Vagina (tissue), 2 donors: ENCODE measurements at regions not wholly inside any gene's neighbourhood (a gene's known extent, or its start where the extent isn't known, plus 50 kb on each side); places are given as distances from the start of the nearest gene placed in this dataset.

Experiments
- DNase-seq, 2 donors: peaks; one replicate each; pipeline ENCODE4 v3.0.0-alpha.2; 2017; ENCODE audit errors: extremely low spot score in 2 of 2
- H3K27ac ChIP-seq: fragments of 200-600 bp; sonication (generic); one replicate; pipeline ENCODE4 v1.5.1; 2019
- H3K27me3 ChIP-seq: fragments of 200-600 bp; sonication (generic); one replicate; pipeline ENCODE4 v1.5.1; 2019
- H3K36me3 ChIP-seq, 2 donors: fragments of 200-600 bp; sonication (generic); one replicate each; pipeline ENCODE4 v1.5.1; 2017 to 2019
- H3K4me1 ChIP-seq: fragments of 200-600 bp; sonication (generic); one replicate; pipeline ENCODE4 v1.5.1; 2019
- H3K4me3 ChIP-seq, 2 donors: fragments of 200-600 bp; sonication (generic); 1 replicate in 1 of 2; 2 replicates in 1 of 2; pipeline ENCODE4 v1.5.1; 2016 to 2019
- H3K9me3 ChIP-seq: fragments of 200-600 bp; sonication (generic); one replicate; pipeline ENCODE4 v1.5.1; 2019
- POLR2A ChIP-seq, 2 donors: fragments of 450-650 bp; IDR thresholded peaks; one replicate each; pipeline ENCODE4 v1.6.1; 2017; ENCODE audit warnings: antibody characterized with exemption in 2 of 2, mild to moderate bottlenecking in 2 of 2, moderate library complexity in 2 of 2
- POLR2AphosphoS5 ChIP-seq, 2 donors: sonication (generic); formaldehyde crosslinking; IDR thresholded peaks; one replicate each; pipeline ENCODE4 v1.9.0; 2017; ENCODE audit warnings: antibody characterized with exemption in 2 of 2, mild to moderate bottlenecking in 2 of 2, low read depth in 1 of 2; ENCODE audit not compliant: insufficient read depth in 1 of 2
- intact Hi-C: fragments of 100-400 bp; cut with DNase I; formaldehyde crosslinking; loops from one replicate; pipeline ENCODE4 v1.15.1; 2023
- TF ChIP-seq, protein P1 (sequence below), 3 experiments: fragments of 450-650 bp in 2 of 3; fragments of 200-600 bp in 1 of 3; sonication (generic) in 1 of 3; IDR thresholded peaks; one replicate each; pipeline ENCODE4 v1.5.1; 2017 to 2019; ENCODE audit warnings: antibody characterized with exemption in 3 of 3, mild to moderate bottlenecking in 2 of 3, moderate library complexity in 2 of 3

DNA sequence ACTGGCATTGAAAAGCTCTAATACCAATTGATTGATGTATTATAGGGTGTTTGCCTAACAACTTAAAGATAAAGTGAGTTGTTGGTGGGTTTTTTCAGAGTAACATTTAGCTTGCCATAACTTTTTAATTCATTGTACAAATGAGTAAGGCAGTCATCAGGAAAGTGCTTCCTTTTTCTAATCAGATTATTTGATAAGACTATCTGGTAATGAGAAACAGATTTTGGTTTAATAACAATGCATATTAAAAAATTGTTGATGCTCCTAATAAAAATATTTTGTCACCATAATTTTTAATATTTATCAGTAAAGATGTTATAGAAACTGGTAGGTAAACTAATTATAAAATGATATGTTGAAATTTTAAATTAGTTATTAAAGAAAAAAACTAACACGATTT lies 51.3 kb downstream of the BLTP1 start:
- H3K9me3 ChIP-seq = no peaks in the 10 kb centered on the region
- peaks cover 0 to 39% of the 10 kb centered on the region in 2 donors for H3K36me3 ChIP-seq
- TF ChIP-seq POLR2A (IDR thresholded peaks at IDR 0.05) (no peak), POLR2AphosphoS5 (IDR thresholded peaks at IDR 0.05; ENCODE audit: insufficient read depth in 1 of 2, low read depth in 1 of 2) (no peak)
- TF ChIP-seq, protein P1, sequence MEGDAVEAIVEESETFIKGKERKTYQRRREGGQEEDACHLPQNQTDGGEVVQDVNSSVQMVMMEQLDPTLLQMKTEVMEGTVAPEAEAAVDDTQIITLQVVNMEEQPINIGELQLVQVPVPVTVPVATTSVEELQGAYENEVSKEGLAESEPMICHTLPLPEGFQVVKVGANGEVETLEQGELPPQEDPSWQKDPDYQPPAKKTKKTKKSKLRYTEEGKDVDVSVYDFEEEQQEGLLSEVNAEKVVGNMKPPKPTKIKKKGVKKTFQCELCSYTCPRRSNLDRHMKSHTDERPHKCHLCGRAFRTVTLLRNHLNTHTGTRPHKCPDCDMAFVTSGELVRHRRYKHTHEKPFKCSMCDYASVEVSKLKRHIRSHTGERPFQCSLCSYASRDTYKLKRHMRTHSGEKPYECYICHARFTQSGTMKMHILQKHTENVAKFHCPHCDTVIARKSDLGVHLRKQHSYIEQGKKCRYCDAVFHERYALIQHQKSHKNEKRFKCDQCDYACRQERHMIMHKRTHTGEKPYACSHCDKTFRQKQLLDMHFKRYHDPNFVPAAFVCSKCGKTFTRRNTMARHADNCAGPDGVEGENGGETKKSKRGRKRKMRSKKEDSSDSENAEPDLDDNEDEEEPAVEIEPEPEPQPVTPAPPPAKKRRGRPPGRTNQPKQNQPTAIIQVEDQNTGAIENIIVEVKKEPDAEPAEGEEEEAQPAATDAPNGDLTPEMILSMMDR (IDR thresholded peaks at IDR 0.05) = no peak
- no peak overlapping the region for H3K27ac ChIP-seq
- intact Hi-C loops = no loop called here
- H3K4me1 ChIP-seq = no peaks in the 10 kb centered on the region
- H3K27me3 ChIP-seq = no peaks in the 10 kb centered on the region
- H3K4me3 ChIP-seq = no peak overlapping the region
- DNase-seq = no peak

- intact Hi-C loops = no loop called here
- Histone ChIP-seq H3K4me1 (no peaks in the 10 kb centered on the region), H3K27me3 (no peaks in the 10 kb centered on the region), H3K9me3 (no peaks in the 10 kb centered on the region), H3K27ac (no peak overlapping the region), H3K4me3 (no peak overlapping the region), H3K36me3 (peaks cover 0 to 46% of the 10 kb centered on the region in 2 donors)
- DNase-seq = no peak
- TF ChIP-seq POLR2AphosphoS5 (IDR thresholded peaks at IDR 0.05; ENCODE audit: insufficient read depth in 1 of 2, low read depth in 1 of 2) = no peak
Measured at GRCh38 chr4:122205687-122206086, 53.6 kb downstream of the BLTP1 start.

DNA sequence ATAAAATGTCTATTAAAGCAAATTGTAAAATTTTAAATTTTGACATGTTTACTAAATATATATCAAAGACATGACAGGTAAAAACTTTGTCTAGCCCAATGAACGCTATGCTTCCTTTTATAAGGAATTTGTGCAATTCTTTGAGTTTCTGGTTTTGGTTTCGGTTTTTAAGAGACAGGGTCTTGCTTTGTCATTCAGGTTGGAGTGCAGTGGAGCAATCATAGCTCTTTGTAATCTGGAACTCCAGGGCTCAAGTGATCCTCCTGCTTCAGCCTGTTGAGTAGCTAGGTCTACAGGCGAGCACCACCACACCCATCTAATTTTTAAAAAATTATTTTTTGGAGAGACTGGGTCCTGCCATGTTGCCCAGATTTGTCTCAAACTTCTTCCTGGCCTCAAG lies 60.7 kb downstream of the BLTP1 start:
- no peak for DNase-seq
- intact Hi-C loops = no loop called here
- H3K27ac ChIP-seq = no peak overlapping the region
- no peaks in the 10 kb centered on the region for H3K4me1 ChIP-seq
- H3K9me3 ChIP-seq = no peaks in the 10 kb centered on the region
- no peak for TF ChIP-seq POLR2AphosphoS5 (IDR thresholded peaks at IDR 0.05; ENCODE audit: insufficient read depth in 1 of 2, low read depth in 1 of 2)
- TF ChIP-seq, protein P1 (IDR thresholded peaks at IDR 0.05) = no peak
- no peak for TF ChIP-seq POLR2A (IDR thresholded peaks at IDR 0.05)
- no peaks in the 10 kb centered on the region for H3K27me3 ChIP-seq
- no peak overlapping the region for H3K4me3 ChIP-seq
- H3K36me3 ChIP-seq = peaks cover 0 to 29% of the 10 kb centered on the region in 2 donors

DNA sequence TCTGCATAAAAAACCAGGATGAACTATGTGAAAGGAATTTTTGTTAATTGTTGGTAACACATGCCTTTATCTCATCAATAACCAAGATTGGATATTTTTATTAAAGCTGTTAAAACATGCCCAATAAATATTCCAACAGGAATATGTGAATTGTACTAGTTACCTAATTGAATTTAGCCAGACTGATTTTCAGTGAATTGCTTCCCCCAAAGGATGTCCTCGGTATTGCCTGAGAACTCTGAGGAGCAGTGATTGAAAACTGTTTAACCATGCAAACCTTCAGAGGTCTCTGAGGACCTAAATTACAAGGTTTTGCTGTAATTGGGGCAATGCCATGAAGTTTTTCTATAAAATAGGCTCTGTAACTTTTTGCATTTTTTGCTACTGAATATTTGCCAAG lies 66.6 kb downstream of the BLTP1 start:
- Histone ChIP-seq H3K4me3 (no peak overlapping the region), H3K27ac (no peak overlapping the region), H3K27me3 (no peaks in the 10 kb centered on the region), H3K36me3 (peaks cover 5 to 23% of the 10 kb centered on the region in 2 donors), H3K4me1 (no peaks in the 10 kb centered on the region), H3K9me3 (no peaks in the 10 kb centered on the region)
- no peak for DNase-seq
- TF ChIP-seq POLR2AphosphoS5 (IDR thresholded peaks at IDR 0.05; ENCODE audit: insufficient read depth in 1 of 2, low read depth in 1 of 2) (no peak), POLR2A (IDR thresholded peaks at IDR 0.05) (no peak)
- TF ChIP-seq, protein P1 (IDR thresholded peaks at IDR 0.05) = no peak
- intact Hi-C loops = no loop called here

DNA sequence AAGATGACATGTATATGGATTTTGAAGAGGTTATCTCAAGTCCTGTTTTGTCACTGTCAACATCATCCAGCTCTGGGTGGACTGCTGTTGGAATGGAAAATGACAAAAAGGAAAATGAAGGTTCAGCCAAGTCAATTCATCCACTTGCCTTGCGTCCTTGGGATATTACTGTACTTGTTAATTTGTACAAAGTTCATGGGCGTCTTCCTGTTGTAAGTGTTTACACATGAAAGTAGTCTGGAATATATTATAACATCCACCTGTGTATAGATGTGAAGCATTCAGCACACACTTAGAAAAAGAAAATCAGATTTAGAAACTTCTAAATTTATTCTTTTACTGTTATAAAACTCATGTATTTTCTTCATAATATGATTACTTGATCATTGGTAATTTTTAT lies 67.2 kb downstream of the BLTP1 start:
- H3K4me1 ChIP-seq = no peaks in the 10 kb centered on the region
- H3K27ac ChIP-seq = no peak overlapping the region
- H3K9me3 ChIP-seq = no peaks in the 10 kb centered on the region
- peaks cover 5 to 24% of the 10 kb centered on the region in 2 donors for H3K36me3 ChIP-seq
- intact Hi-C loops = no loop called here
- no peak overlapping the region for H3K4me3 ChIP-seq
- TF ChIP-seq, protein P1 (IDR thresholded peaks at IDR 0.05) = no peak
- no peak for TF ChIP-seq POLR2A (IDR thresholded peaks at IDR 0.05)
- TF ChIP-seq POLR2AphosphoS5 (IDR thresholded peaks at IDR 0.05; ENCODE audit: insufficient read depth in 1 of 2, low read depth in 1 of 2) = no peak
- H3K27me3 ChIP-seq = no peaks in the 10 kb centered on the region
- DNase-seq = no peak
